SW 1271 (cell line): ENCODE measurements at regions not wholly inside any gene's neighbourhood (a gene's known extent, or its start where the extent isn't known, plus 50 kb on each side); places are given as distances from the start of the nearest gene placed in this dataset.

Experiments
- DNase-seq, 2 experiments: peaks; one replicate each; lab custom pipeline; 2025; lab: John Stamatoyannopoulos, UW

- no peak for DNase-seq
Measured at GRCh38 chr1:221430152-221430960, 311.5 kb downstream of the DUSP10 start.

DNA sequence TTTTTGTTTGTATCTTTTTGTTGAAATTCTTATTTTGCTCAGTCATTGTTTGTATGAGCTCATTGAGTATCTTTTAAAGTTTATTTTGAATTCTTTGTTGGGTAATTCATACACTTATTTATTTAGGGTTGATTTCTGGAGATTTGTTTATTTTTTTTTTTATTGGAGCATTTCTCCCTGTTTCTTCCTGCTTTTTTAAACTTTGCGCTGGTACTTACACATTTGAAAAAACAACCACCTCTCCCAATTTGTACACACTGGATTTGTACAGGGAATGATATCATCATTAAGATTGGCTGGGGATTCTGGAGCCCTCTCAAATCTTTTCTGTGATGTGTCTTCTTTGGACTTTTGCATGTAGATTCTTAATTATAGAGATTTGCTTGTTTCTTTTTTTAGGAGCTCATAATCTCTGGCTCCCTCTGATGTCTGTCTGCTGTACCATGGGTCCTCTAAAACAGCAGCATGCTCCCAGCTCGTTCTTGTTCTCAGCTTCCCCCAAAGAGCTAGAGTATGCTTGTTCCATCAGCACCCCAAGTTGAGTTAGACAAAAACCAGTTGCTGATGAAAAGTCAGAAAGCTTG is 310.7 kb downstream of the DUSP10 start:
- no peak for DNase-seq

DNA sequence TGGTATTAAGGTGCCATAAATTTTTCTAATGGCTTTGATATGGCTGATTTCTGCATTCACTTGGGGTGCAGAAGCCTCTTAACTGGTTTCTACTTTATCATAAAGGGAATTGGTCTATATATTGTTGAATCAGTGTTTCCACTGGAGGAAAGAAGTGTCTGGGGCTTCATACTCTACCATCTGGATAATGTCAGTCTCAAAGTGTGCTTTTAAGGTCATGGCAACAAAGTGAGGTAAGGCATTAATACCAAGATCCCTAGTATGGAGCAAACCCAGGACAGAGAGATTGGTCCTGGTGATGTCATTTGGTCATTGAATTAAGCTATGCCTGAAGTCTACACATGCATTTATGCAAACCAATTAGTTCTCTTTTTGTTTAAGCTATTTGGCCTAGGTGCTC is 309.9 kb downstream of the DUSP10 start:
- no peak for DNase-seq

DNA sequence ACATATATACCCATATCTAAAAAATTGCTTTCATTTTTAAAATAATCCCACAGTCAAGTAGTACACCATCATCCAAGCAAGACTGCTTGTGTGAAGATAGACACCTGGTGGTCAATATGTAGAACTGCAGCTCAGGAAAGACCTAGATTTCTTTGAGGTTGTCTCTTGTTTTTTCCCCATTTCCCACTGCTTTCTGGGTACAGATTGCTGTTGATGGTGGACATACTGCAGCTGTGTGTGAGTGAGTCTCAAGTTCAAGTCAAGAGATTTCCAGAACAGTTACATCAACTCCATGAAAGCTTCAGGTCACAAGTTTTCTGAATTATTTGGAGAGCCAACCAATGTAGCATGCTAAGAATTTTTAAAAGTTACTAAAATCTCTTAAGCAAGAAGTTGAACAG is 306.4 kb downstream of the DUSP10 start:
- peak in 1 of 2 experiments; percentile 77 for DNase-seq

DNA sequence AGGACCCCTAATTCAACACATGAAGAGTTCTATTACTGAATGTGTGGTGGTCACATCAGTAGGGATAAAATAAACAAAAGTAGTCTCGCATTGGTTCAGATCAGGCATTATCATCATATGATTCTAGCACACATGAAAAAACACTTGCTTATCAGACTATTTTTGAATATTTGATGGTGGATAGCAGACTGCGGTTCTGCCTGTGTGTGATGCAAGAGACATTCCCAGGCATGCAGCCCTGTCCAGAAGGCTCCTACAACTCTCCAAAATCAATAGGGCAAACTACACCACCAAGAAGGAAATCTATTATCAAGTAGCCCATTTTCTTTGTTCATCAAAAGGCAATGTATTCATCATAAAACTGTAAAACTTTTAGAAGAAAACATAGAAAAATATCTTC is 304.7 kb downstream of the DUSP10 start:
- no peak for DNase-seq

- peak in 1 of 2 experiments; percentile 31 for DNase-seq
Measured at GRCh38 chr1:221437926-221438325, 304.0 kb downstream of the DUSP10 start.

DNA sequence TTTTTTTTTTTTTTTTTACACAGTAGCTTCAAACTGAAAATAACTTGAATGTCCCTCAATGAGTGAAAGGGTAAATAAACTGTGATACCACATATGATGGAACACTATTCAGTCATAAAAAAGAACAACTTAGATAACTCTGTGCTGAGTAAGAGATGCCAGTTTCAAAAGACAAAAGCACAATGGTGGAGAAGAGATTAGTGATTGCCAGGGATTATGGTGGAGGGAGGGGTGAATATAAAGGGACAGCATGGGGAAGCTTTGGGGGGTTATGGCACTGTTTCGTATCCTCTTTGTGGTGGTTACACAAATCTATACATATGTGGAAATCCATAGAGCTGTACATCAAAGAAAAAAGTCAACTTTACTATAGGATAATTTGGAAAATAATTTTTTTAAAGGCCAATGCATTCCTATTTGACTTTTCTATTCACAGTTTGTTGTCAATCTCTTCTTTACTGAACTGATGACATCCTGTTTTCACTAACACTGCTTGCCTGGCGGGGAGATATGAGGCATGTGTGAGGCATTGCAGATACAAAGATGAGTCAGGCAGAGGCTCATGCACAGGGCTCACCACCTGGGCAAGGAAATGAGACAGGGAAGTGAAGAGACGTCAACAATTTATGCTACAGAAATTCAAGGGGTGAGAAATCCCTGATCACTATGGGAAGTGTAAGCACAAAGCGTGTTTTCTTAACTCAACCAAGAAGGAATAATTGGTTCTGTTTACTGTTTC is 302.7 kb downstream of the DUSP10 start:
- DNase-seq = peak; percentile 72 to 90

GRCh38 chr1:221439747-221440501 is 302.0 kb downstream of the DUSP10 start:
- DNase-seq = peak; percentile 89 to 98

DNA sequence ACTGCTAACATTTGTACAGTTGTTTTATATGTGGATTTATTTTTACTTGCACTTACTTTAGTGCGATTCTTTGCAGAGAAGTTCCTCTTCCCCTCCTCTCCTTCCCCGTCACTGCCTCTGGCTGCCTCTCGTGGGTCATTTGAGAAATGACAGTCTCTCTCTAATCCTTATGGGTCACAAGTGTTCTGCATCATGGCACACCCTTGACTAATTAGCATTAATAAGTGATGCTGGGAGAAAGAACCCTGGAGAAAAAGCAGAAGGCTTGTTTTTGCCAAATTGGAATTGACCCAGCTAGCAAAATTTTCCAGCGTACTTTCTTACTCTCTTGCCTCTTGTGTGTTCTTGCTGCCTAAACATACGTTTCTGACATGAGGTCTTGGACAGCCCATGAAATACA is 301.2 kb downstream of the DUSP10 start:
- peak in 1 of 2 experiments; percentile 51 for DNase-seq

- DNase-seq = no peak
Measured at GRCh38 chr1:221442056-221442455, 299.8 kb downstream of the DUSP10 start.

- DNase-seq = no peak
Measured at GRCh38 chr1:221444346-221444745, 297.5 kb downstream of the DUSP10 start.

- no peak for DNase-seq
Measured at GRCh38 chr1:221448585-221449175, 293.2 kb downstream of the DUSP10 start.

DNA sequence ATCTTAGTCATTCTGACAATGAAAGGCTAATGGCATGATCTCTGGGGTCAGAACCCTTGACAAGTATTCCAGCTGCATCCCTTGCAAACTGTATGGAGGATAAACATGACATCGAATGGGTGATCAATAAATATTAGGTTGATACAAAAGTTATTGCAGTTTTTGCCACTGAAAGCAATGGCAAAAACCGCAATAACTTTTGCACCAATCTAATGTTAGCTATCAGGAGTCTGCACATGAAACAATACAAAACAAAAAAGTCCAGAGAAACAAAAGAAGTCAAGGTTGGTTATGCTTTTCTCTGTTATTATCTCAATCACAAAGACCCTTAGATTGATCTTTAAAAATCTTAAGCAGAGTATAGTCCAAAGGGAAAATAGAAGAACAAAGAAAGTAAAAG is 292.7 kb downstream of the DUSP10 start:
- no peak for DNase-seq

DNA sequence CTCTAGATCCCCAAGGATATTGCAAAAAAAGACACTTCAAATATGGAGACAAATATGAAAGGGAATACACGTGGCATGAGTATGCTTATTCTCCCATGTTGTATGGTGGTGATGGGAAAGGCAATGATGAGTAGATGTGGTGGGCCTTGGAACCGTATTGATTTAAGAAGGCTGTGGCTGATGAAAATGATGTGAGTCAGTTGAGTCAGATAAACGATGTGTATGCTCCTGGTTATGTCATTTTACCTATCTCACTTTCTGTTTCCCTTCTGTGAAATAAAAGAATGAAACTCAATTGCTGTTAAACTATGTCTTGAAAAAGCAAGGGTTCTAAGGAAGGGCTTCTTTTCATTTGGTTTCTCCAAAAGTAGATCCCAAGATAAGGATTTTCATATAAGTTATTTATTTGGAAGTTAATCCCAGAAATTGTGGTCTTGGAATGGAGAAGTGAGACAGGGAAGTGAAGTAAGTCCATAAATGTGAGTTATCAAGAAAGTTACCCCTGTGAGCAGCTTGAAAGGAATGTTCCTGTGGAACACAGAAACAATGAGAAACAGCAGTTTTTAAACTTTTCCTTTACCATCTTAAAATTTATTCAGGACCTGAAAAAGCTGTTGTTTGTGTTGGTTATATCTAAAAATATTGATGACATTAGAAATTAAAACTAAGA is 292.0 kb downstream of the DUSP10 start:
- DNase-seq = no peak

- peak in 1 of 2 experiments; percentile 20 for DNase-seq
Measured at GRCh38 chr1:221451741-221452140, 290.1 kb downstream of the DUSP10 start.

GRCh38 chr1:221454096-221454495 is 287.8 kb downstream of the DUSP10 start:
- no peak for DNase-seq

DNA sequence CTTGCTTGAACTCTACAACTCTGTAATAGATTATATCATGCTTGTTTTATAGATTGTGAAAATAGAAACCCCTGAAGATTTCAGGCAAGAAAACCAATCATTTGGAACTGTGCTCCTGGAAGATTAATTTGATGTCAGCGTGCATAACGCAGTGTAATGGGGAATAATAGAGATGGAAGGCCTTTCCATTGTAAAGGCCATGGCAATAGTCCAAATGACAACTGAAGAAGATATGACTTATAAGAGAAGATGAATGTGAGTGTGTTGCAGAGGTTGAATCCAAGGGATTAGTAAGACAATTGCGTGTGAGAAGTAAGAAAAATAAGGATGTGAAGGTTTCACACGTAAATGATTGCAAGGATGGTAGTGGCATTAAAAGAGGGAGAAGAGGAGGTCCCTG is 285.0 kb downstream of the DUSP10 start:
- DNase-seq = no peak

DNA sequence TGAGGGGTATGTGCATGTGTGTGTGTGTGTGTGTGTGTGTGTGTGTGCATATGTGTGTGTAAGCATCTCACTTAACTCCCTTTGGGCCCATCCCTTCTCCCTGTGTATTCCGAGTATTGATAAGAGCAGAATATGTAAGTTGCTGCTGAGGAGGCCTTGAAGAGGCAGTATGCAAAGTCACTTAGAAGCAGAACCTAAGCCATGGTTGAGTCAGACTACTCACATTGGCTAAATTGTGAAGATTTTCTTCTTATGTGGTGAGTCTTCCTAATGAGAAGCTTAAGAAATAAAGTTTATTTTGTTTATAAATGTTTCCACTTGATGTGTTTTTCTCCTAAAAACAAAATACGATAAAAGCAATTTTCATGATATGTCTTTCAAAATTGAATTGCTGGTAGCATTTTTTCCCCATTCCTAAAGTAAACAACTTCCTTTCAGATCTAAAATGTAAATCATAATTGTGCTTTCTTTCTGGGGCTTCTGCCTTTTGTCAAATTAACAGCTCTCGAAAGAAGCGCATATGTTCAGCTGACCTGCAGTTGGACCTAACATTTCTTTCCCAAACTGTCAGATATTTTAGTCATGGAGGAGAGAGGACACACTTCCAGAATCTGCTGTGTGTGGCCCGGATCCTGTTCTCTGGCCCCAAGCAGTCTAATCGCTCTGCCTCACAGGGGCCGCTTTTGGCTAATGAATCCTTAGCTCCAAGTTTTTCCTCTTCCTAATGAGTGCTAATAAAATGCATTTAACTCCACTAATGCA is 284.0 kb downstream of the DUSP10 start:
- DNase-seq = no peak

- DNase-seq = no peak
Measured at GRCh38 chr1:221458447-221459156, 283.3 kb downstream of the DUSP10 start.

DNA sequence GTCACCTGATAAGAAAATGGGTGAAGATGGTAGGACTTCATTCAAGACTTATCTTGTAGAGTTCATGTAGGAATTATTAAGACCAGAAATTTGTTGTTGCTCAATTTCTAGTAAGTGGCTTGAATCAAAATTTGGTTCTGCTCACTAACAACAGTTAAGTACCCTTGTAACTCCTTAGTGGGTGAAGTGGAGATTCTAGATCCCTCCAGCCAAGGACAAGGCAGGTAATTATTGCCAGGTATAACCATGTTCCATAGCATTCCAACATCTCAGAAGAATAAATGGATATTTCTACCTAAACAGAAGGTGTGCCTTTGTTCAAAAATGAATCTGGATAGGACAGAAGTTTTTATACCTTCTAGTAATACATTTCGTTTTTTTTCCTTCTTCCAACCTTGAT is 282.3 kb downstream of the DUSP10 start:
- no peak for DNase-seq
